Liver (tissue), 8 donors: ENCODE measurements at regions not wholly inside any gene's neighbourhood (a gene's known extent, or its start where the extent isn't known, plus 50 kb on each side); places are given as distances from the start of the nearest gene placed in this dataset.

Experiments used
- DNase-seq: peaks from one replicate; pipeline ENCODE4 v3.0.0-alpha.2; 2017; ENCODE audit warnings: low spot score
- H3K27ac ChIP-seq, 2 donors: one replicate each; pipeline ENCODE4 v1.7.0; 2013; ENCODE audit warnings: inconsistent platforms in 2 of 2, low read length in 2 of 2, control low read depth in 1 of 2, low read depth in 1 of 2, mild to moderate bottlenecking in 1 of 2
- H3K27me3 ChIP-seq, 4 donors: one replicate each; pipeline versions ENCODE4 v1.6.1 to v1.7.0; 2013; ENCODE audit warnings: low read length in 3 of 4, inconsistent platforms in 1 of 4, mild to moderate bottlenecking in 1 of 4, moderate library complexity in 1 of 4; ENCODE audit not compliant: control insufficient read depth in 4 of 4, insufficient read depth in 4 of 4
- H3K36me3 ChIP-seq, 4 donors: one replicate each; pipeline versions ENCODE4 v1.6.1 to v1.7.0; 2013; ENCODE audit warnings: low read length in 3 of 4, mild to moderate bottlenecking in 3 of 4, low read depth in 1 of 4, moderate library complexity in 1 of 4; ENCODE audit not compliant: control insufficient read depth in 4 of 4, insufficient read depth in 3 of 4
- H3K4me1 ChIP-seq, 4 donors: one replicate each; pipeline versions ENCODE4 v1.6.1 to v1.7.0; 2013; ENCODE audit warnings: low read length in 3 of 4, mild to moderate bottlenecking in 3 of 4, moderate library complexity in 1 of 4; ENCODE audit not compliant: control insufficient read depth in 4 of 4, insufficient read depth in 4 of 4
- H3K4me3 ChIP-seq, 3 donors: one replicate each; pipeline versions ENCODE4 v1.6.1 to v1.7.0; 2013; ENCODE audit warnings: low read length in 3 of 3, control low read depth in 1 of 3, low read depth in 1 of 3, mild to moderate bottlenecking in 1 of 3
- H3K9ac ChIP-seq, 2 donors: one replicate each; pipeline ENCODE4 v1.7.0; 2013; ENCODE audit warnings: low read length in 2 of 2, mild to moderate bottlenecking in 2 of 2, moderate library complexity in 2 of 2, control low read depth in 1 of 2, low read depth in 1 of 2
- H3K9me3 ChIP-seq, 4 donors: one replicate each; pipeline versions ENCODE4 v1.6.1 to v1.7.0; 2013; ENCODE audit warnings: low read length in 3 of 4; ENCODE audit not compliant: control insufficient read depth in 4 of 4
- EGR1 ChIP-seq, 2 donors: IDR thresholded peaks; 2 replicates each; pipeline ENCODE4 v1.6.1; 2016 to 2018; ENCODE audit warnings: antibody characterized with exemption in 2 of 2, low read depth in 2 of 2
- FOXA1 ChIP-seq: IDR thresholded peaks from 2 replicates; pipeline ENCODE4 v1.6.1; 2016; ENCODE audit warnings: antibody characterized with exemption
- FOXA2 ChIP-seq: IDR thresholded peaks from 2 replicates; pipeline ENCODE4 v1.6.1; 2016; ENCODE audit warnings: antibody characterized with exemption
- GABPA ChIP-seq, 2 donors: IDR thresholded peaks in 1 of 2; conservative IDR thresholded peaks in 1 of 2; 2 replicates each; pipeline ENCODE4 v1.6.1; 2016; ENCODE audit warnings: antibody characterized with exemption in 2 of 2, mild to moderate bottlenecking in 1 of 2, moderate library complexity in 1 of 2
- HNF4A ChIP-seq, 2 donors: conservative IDR thresholded peaks; 2 replicates each; pipeline ENCODE4 v1.6.1; 2016; ENCODE audit warnings: antibody characterized with exemption in 2 of 2, mild to moderate bottlenecking in 2 of 2
- HNF4G ChIP-seq: IDR thresholded peaks from 2 replicates; pipeline ENCODE4 v1.6.1; 2016; ENCODE audit warnings: antibody characterized with exemption
- JUND ChIP-seq, 2 donors: IDR thresholded peaks; 2 replicates each; pipeline ENCODE4 v1.6.1; 2016; ENCODE audit warnings: antibody characterized with exemption in 2 of 2
- NR2F2 ChIP-seq: IDR thresholded peaks from 2 replicates; pipeline ENCODE4 v1.6.1; 2016; ENCODE audit warnings: antibody characterized with exemption
- RAD21 ChIP-seq, 2 donors: IDR thresholded peaks; 2 replicates each; pipeline ENCODE4 v1.6.1; 2016; ENCODE audit warnings: antibody characterized with exemption in 2 of 2, mild to moderate bottlenecking in 2 of 2
- RXRA ChIP-seq, 2 donors: IDR thresholded peaks; 2 replicates each; pipeline ENCODE4 v1.6.1; 2017 to 2018; ENCODE audit warnings: antibody characterized with exemption in 2 of 2, mild to moderate bottlenecking in 1 of 2
- SP1 ChIP-seq: IDR thresholded peaks from 2 replicates; pipeline ENCODE4 v1.6.1; 2018; ENCODE audit warnings: antibody characterized with exemption, mild to moderate bottlenecking
- TAF1 ChIP-seq: conservative IDR thresholded peaks from 2 replicates; pipeline ENCODE4 v1.6.1; 2016; ENCODE audit warnings: antibody characterized with exemption, mild to moderate bottlenecking
- YY1 ChIP-seq: IDR thresholded peaks from 2 replicates; pipeline ENCODE4 v1.6.1; 2016; ENCODE audit warnings: antibody characterized with exemption, mild to moderate bottlenecking
- WGBS: extraction: QIAGEN DNeasy Blood & Tissue Kit; methylation state at CpG from one replicate; pipeline ENCODE4 v1.1.7; 2013; 5-methylcytosine and 5-hydroxymethylcytosine counted together
- TF ChIP-seq, protein P1 (sequence below): IDR thresholded peaks from 2 replicates; pipeline ENCODE4 v1.6.1; 2016; ENCODE audit warnings: antibody characterized with exemption, mild to moderate bottlenecking
- TF ChIP-seq, protein P2 (sequence below): fragments of 150-350 bp; IDR thresholded peaks from 2 replicates; pipeline ENCODE4 v1.5.1; 2017; ENCODE audit warnings: improper control_type of control experiment, low read depth, low read length; ENCODE audit not compliant: missing input control
- TF ChIP-seq, protein P3 (sequence below): IDR thresholded peaks from 2 replicates; pipeline ENCODE4 v1.6.1; 2016; ENCODE audit warnings: antibody characterized with exemption
- TF ChIP-seq, protein P4 (sequence below): IDR thresholded peaks from 2 replicates; pipeline ENCODE4 v1.6.1; 2016; ENCODE audit warnings: antibody characterized with exemption
- TF ChIP-seq, protein P5 (sequence below): IDR thresholded peaks from 2 replicates; pipeline ENCODE4 v1.6.1; 2016; ENCODE audit warnings: antibody characterized with exemption
- donor health status: healthy.
- donor health status: healthy.
- donor health status: healthy.
- donor health status: healthy.
- donor health status: healthy.

DNA sequence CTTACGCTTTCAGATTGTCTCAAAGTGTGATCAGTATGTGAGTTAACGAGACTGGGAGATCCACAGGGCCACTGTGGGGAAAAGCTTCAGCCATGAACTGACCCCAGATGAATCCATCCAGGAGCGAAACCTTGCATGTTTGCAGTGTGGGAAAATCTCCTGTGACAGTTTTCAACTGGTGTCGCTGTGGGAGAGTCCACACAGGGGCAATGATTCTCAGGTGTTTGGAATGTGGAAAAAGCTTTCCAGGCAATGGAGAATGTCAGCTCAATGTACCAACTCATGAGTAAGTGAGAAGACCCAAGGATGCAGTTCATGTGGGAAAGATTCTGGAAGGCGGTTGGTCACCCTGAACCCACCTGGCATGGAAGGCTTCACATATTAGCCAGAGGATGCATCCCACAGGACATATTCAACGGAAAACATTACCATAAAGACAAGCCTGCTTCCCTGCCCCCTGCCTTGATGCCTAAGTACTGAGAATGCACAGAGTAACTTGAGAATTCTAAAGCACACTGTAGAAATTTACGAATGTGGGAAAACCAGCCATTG, 204.1 kb upstream of the BMPER start:
- no peak for DNase-seq
- H3K27ac ChIP-seq: no peak overlapping the region
- H3K9me3 ChIP-seq: peaks cover 7 to 15% (median 11%) of the 10 kb centered on the region in 4 donors
- H3K36me3 ChIP-seq: no peaks in the 10 kb centered on the region
- no peak overlapping the region for H3K4me3 ChIP-seq
- no peaks in the 10 kb centered on the region for H3K4me1 ChIP-seq
- H3K27me3 ChIP-seq: no peaks in the 10 kb centered on the region
- 82% methylated on average over 7 of the region's 7 CpGs for WGBS
- TF ChIP-seq RAD21 (IDR thresholded peaks at IDR 0.05): no peak
- TF ChIP-seq YY1: no peak
- no peak for TF ChIP-seq RXRA (IDR thresholded peaks at IDR 0.05)
- TF ChIP-seq, protein P1, sequence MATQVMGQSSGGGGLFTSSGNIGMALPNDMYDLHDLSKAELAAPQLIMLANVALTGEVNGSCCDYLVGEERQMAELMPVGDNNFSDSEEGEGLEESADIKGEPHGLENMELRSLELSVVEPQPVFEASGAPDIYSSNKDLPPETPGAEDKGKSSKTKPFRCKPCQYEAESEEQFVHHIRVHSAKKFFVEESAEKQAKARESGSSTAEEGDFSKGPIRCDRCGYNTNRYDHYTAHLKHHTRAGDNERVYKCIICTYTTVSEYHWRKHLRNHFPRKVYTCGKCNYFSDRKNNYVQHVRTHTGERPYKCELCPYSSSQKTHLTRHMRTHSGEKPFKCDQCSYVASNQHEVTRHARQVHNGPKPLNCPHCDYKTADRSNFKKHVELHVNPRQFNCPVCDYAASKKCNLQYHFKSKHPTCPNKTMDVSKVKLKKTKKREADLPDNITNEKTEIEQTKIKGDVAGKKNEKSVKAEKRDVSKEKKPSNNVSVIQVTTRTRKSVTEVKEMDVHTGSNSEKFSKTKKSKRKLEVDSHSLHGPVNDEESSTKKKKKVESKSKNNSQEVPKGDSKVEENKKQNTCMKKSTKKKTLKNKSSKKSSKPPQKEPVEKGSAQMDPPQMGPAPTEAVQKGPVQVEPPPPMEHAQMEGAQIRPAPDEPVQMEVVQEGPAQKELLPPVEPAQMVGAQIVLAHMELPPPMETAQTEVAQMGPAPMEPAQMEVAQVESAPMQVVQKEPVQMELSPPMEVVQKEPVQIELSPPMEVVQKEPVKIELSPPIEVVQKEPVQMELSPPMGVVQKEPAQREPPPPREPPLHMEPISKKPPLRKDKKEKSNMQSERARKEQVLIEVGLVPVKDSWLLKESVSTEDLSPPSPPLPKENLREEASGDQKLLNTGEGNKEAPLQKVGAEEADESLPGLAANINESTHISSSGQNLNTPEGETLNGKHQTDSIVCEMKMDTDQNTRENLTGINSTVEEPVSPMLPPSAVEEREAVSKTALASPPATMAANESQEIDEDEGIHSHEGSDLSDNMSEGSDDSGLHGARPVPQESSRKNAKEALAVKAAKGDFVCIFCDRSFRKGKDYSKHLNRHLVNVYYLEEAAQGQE: no peak
- no peak for TF ChIP-seq FOXA2
- TF ChIP-seq JUND (IDR thresholded peaks at IDR 0.05): no peak
- TF ChIP-seq, protein P2, sequence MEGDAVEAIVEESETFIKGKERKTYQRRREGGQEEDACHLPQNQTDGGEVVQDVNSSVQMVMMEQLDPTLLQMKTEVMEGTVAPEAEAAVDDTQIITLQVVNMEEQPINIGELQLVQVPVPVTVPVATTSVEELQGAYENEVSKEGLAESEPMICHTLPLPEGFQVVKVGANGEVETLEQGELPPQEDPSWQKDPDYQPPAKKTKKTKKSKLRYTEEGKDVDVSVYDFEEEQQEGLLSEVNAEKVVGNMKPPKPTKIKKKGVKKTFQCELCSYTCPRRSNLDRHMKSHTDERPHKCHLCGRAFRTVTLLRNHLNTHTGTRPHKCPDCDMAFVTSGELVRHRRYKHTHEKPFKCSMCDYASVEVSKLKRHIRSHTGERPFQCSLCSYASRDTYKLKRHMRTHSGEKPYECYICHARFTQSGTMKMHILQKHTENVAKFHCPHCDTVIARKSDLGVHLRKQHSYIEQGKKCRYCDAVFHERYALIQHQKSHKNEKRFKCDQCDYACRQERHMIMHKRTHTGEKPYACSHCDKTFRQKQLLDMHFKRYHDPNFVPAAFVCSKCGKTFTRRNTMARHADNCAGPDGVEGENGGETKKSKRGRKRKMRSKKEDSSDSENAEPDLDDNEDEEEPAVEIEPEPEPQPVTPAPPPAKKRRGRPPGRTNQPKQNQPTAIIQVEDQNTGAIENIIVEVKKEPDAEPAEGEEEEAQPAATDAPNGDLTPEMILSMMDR: no peak
- TF ChIP-seq NR2F2: no peak
- TF ChIP-seq, protein P3, sequence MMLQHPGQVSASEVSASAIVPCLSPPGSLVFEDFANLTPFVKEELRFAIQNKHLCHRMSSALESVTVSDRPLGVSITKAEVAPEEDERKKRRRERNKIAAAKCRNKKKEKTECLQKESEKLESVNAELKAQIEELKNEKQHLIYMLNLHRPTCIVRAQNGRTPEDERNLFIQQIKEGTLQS: no peak
- no peak for TF ChIP-seq FOXA1
- TF ChIP-seq, protein P4, sequence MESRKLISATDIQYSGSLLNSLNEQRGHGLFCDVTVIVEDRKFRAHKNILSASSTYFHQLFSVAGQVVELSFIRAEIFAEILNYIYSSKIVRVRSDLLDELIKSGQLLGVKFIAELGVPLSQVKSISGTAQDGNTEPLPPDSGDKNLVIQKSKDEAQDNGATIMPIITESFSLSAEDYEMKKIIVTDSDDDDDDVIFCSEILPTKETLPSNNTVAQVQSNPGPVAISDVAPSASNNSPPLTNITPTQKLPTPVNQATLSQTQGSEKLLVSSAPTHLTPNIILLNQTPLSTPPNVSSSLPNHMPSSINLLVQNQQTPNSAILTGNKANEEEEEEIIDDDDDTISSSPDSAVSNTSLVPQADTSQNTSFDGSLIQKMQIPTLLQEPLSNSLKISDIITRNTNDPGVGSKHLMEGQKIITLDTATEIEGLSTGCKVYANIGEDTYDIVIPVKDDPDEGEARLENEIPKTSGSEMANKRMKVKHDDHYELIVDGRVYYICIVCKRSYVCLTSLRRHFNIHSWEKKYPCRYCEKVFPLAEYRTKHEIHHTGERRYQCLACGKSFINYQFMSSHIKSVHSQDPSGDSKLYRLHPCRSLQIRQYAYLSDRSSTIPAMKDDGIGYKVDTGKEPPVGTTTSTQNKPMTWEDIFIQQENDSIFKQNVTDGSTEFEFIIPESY: no peak
- no peak for TF ChIP-seq EGR1 (IDR thresholded peaks at IDR 0.05; ENCODE audit: low read depth in 2 of 2)
- TF ChIP-seq HNF4A (conservative IDR thresholded peaks at IDR 0.05): no peak
- TF ChIP-seq SP1: no peak
- TF ChIP-seq HNF4G: no peak
- TF ChIP-seq TAF1: no peak
- TF ChIP-seq, protein P5, sequence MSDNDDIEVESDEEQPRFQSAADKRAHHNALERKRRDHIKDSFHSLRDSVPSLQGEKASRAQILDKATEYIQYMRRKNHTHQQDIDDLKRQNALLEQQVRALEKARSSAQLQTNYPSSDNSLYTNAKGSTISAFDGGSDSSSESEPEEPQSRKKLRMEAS: no peak
- H3K9ac ChIP-seq: no peak overlapping the region

DNA sequence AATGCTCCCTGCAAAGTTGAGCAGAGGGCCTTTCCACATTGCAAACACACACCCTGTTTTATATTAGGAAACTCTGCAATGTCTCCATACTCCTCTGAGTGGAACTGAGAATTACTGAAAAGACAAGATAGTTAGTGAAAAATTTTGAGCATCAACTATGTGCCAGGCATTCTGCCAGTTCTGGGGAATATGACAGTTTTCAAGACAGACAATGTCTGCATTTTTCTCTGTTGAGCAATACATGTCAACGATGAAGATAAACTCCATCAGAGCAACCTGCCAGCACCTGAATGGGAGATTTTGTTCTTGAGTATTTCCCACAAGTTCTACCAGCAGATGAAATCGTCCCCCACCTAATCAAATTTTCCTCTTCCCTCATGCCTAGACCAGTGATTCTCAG, 203.4 kb upstream of the BMPER start:
- Histone ChIP-seq H3K27ac (no peak overlapping the region), H3K36me3 (no peaks in the 10 kb centered on the region), H3K4me3 (no peak overlapping the region), H3K9me3 (peaks cover 7 to 15% (median 11%) of the 10 kb centered on the region in 4 donors), H3K9ac (no peak overlapping the region), H3K4me1 (no peaks in the 10 kb centered on the region), H3K27me3 (no peaks in the 10 kb centered on the region)
- WGBS: 76% methylated on average over 2 of the region's 2 CpGs
- DNase-seq: no peak
- TF ChIP-seq JUND (IDR thresholded peaks at IDR 0.05): no peak
- no peak for TF ChIP-seq TAF1
- no peak for TF ChIP-seq HNF4A (conservative IDR thresholded peaks at IDR 0.05)
- no peak for TF ChIP-seq GABPA (IDR thresholded peaks at IDR 0.05 in 1 of 2, conservative IDR thresholded peaks at IDR 0.05 in 1 of 2)
- TF ChIP-seq SP1: no peak
- TF ChIP-seq RXRA (IDR thresholded peaks at IDR 0.05): no peak
- TF ChIP-seq FOXA2: no peak
- no peak for TF ChIP-seq EGR1 (IDR thresholded peaks at IDR 0.05; ENCODE audit: low read depth in 2 of 2)
- no peak for TF ChIP-seq YY1
- no peak for TF ChIP-seq FOXA1
- TF ChIP-seq HNF4G: no peak
- TF ChIP-seq, protein P3: no peak
- no peak for TF ChIP-seq NR2F2
- TF ChIP-seq RAD21 (IDR thresholded peaks at IDR 0.05): no peak
- TF ChIP-seq, protein P5: no peak
- TF ChIP-seq, protein P4: no peak
